B cell (primary cell): ENCODE measurements at regions not wholly inside any gene's neighbourhood (a gene's known extent, or its start where the extent isn't known, plus 50 kb on each side); places are given as distances from the start of the nearest gene placed in this dataset.

Source experiments
- ATAC-seq: fragments of 200-7000 bp; cut with Tn5 transposase; one replicate; pipeline ENCODE4 v1.10.0; 2021; ENCODE audit warnings: low read depth, mild to moderate bottlenecking, moderate number of reproducible peaks, moderate library complexity
- CTCF ChIA-PET: fragments of 350-600 bp; sonication (Branson Sonifier 250); formaldehyde crosslinking; loops from one replicate; lab custom pipeline; 2021; ENCODE audit warnings: antibody characterized with exemption, inconsistent platforms; lab: Charles Lee
- POLR2A ChIA-PET: fragments of 350-600 bp; sonication (Branson Sonifier 250); formaldehyde crosslinking; loops from one replicate; lab custom pipeline; 2021; ENCODE audit warnings: antibody characterized with exemption; lab: Charles Lee
- DNase-seq: peaks from one replicate; pipeline ENCODE4 v3.0.0; 2013
- H2AFZ ChIP-seq: 2 replicates; pipeline ENCODE4 v1.6.1; 2012; ENCODE audit warnings: mild to moderate bottlenecking, low read depth, low read length; ENCODE audit not compliant: insufficient read depth, poor library complexity, severe bottlenecking
- H3K27ac ChIP-seq, 2 donors: 1 replicate in 1 of 2; 2 replicates in 1 of 2; pipeline ENCODE4 v1.5.1; 2012 to 2013; ENCODE audit warnings: low read length in 2 of 2, mild to moderate bottlenecking in 2 of 2, moderate library complexity in 1 of 2
- H3K27me3 ChIP-seq, 4 experiments: fragments of 200-600 bp in 1 of 4; sonication (generic) in 1 of 4; replicated peaks in 1 of 4; 1 replicate in 2 of 4; 2 replicates in 2 of 4; pipeline versions ENCODE4 v1.6.1 to v1.7.0; 2013 to 2016; ENCODE audit warnings: low read length in 3 of 4, mild to moderate bottlenecking in 2 of 4, mixed read lengths in 1 of 4, moderate library complexity in 1 of 4; ENCODE audit not compliant: insufficient read depth in 4 of 4, control insufficient read depth in 3 of 4; ENCODE audit errors: control extremely low read depth in 1 of 4
- H3K36me3 ChIP-seq, 2 experiments: replicated peaks in 1 of 2; 1 replicate in 1 of 2; 2 replicates in 1 of 2; pipeline versions ENCODE4 v1.6.1 to v1.7.1; 2013; ENCODE audit warnings: low read length in 1 of 2; ENCODE audit not compliant: insufficient read depth in 2 of 2, control insufficient read depth in 1 of 2; ENCODE audit errors: control extremely low read depth in 1 of 2, extremely low read depth in 1 of 2
- H3K4me1 ChIP-seq, 2 donors: fragments of 200-600 bp in 1 of 2; sonication (generic) in 1 of 2; 1 replicate in 1 of 2; 2 replicates in 1 of 2; pipeline versions ENCODE4 v1.5.1 to v1.6.1; 2013 to 2017; ENCODE audit warnings: low read length in 2 of 2; ENCODE audit not compliant: control insufficient read depth in 2 of 2, insufficient read depth in 2 of 2
- H3K4me2 ChIP-seq: replicated peaks from 2 replicates; pipeline ENCODE3; 2012; ENCODE audit warnings: mild to moderate bottlenecking, low read depth, low read length; ENCODE audit not compliant: poor library complexity, severe bottlenecking
- H3K4me3 ChIP-seq, 5 experiments: fragments of 200-600 bp in 1 of 5; sonication (generic) in 1 of 5; 1 replicate in 3 of 5; 2 replicates in 2 of 5; pipeline versions ENCODE4 v1.5.1 to v1.7.0; 2011 to 2016; ENCODE audit warnings: low read length in 4 of 5, mild to moderate bottlenecking in 4 of 5, low read depth in 2 of 5, control low read depth in 1 of 5, moderate library complexity in 1 of 5; ENCODE audit not compliant: insufficient read depth in 1 of 5; ENCODE audit errors: control extremely low read depth in 1 of 5, extremely low read depth in 1 of 5
- H3K79me2 ChIP-seq: fragments of 200-600 bp; sonication (generic); one replicate; pipeline ENCODE4 v1.6.0; 2016; ENCODE audit warnings: low read length; ENCODE audit not compliant: control insufficient read depth, insufficient read depth
- H3K9ac ChIP-seq: fragments of 200-600 bp; sonication (generic); 2 replicates; pipeline ENCODE4 v1.6.1; 2017; ENCODE audit warnings: mild to moderate bottlenecking, low read length, moderate library complexity
- H3K9me3 ChIP-seq, 3 donors: one replicate each; pipeline versions ENCODE4 v1.6.1 to v1.7.1; 2013; ENCODE audit warnings: low read length in 2 of 3; ENCODE audit not compliant: control insufficient read depth in 2 of 3, insufficient read depth in 1 of 3; ENCODE audit errors: control extremely low read depth in 1 of 3
- H4K20me1 ChIP-seq: 2 replicates; pipeline ENCODE4 v1.6.0; 2012; ENCODE audit warnings: mild to moderate bottlenecking, low read length; ENCODE audit not compliant: insufficient read depth, control insufficient read depth, poor library complexity, severe bottlenecking
- H3K27ac Mint-ChIP-seq: one replicate; pipeline ENCODE4 v1.8.0; 2021; ENCODE audit warnings: mixed read lengths
- H3K27me3 Mint-ChIP-seq: one replicate; pipeline ENCODE4 v1.8.0; 2021; ENCODE audit warnings: mixed read lengths
- H3K4me1 Mint-ChIP-seq: one replicate; pipeline ENCODE4 v1.8.0; 2021; ENCODE audit warnings: mixed read lengths
- H3K4me3 Mint-ChIP-seq: one replicate; pipeline ENCODE4 v1.8.0; 2021; ENCODE audit warnings: mixed read lengths
- H3K9me3 Mint-ChIP-seq: one replicate; pipeline ENCODE4 v1.8.0; 2022; ENCODE audit warnings: mixed read lengths; ENCODE audit not compliant: insufficient read depth
- CTCF ChIP-seq: fragments of 200-600 bp; IDR thresholded peaks from one replicate; pipeline ENCODE4 v1.8.0; 2022; ENCODE audit warnings: antibody characterized with exemption, mild to moderate bottlenecking
- EZH2 ChIP-seq: IDR thresholded peaks from 2 replicates; pipeline ENCODE4 v1.6.1; 2012; ENCODE audit warnings: borderline replicate concordance, low read depth, mild to moderate bottlenecking, moderate library complexity, low read length; ENCODE audit not compliant: insufficient read depth, poor library complexity, severe bottlenecking
- intact Hi-C: fragments of 100-400 bp; cut with micrococcal nuclease; formaldehyde crosslinking; loops from one replicate; pipeline ENCODE4 v1.10.0; 2022

DNA sequence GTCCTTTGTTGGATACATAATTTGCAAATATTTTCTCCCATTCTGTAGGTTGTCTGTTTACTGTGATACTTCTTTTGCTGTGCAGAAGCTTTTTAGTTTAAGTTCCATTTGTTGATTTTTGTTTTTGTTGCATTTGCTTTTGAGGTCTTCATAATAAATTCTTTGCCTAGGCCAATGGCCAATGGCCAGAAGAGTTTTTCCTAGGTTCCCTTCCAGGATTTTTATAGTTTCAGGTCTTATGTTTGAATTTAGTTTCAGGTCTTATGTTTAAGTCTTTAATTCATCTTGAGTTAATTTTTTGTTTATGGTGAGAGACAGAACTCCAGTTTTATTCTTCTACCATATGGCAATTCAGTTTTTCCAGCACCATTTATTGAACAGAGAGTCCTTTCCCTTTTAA is 90.1 kb upstream of the GOT2 start:
- ChIA-PET CTCF (no interaction called here), POLR2A (no interaction called here)
- H3K9me3 ChIP-seq = no peaks in the 10 kb centered on the region
- no peaks in the 10 kb centered on the region for H3K79me2 ChIP-seq
- no peak overlapping the region for H3K4me3 ChIP-seq
- TF ChIP-seq CTCF = no peak
- no peak for TF ChIP-seq EZH2
- no peaks in the 10 kb centered on the region for H3K27me3 ChIP-seq
- H3K36me3 ChIP-seq = no peaks in the 10 kb centered on the region
- no peak overlapping the region for H3K9ac ChIP-seq
- H4K20me1 ChIP-seq = no peaks in the 10 kb centered on the region
- no peak overlapping the region for H3K27ac ChIP-seq
- no peaks in the 10 kb centered on the region for H3K4me1 Mint-ChIP-seq
- H3K9me3 Mint-ChIP-seq = no peaks in the 10 kb centered on the region
- H3K4me2 ChIP-seq = no peak overlapping the region
- no peaks in the 10 kb centered on the region for H3K4me1 ChIP-seq
- no peak overlapping the region for H2AFZ ChIP-seq
- H3K4me3 Mint-ChIP-seq = no peak overlapping the region
- no peak overlapping the region for H3K27ac Mint-ChIP-seq
- no peak for ATAC-seq
- H3K27me3 Mint-ChIP-seq = no peaks in the 10 kb centered on the region
- DNase-seq = no peak
- intact Hi-C loops = no loop called here

- H3K36me3 ChIP-seq = no peaks in the 10 kb centered on the region
- H3K4me2 ChIP-seq = no peak overlapping the region
- intact Hi-C loops = no loop called here
- no peaks in the 10 kb centered on the region for H4K20me1 ChIP-seq
- ATAC-seq (no peak), DNase-seq (no peak)
- H3K9ac ChIP-seq = no peak overlapping the region
- H2AFZ ChIP-seq = no peak overlapping the region
- H3K27me3 ChIP-seq = no peaks in the 10 kb centered on the region
- H3K9me3 ChIP-seq = no peaks in the 10 kb centered on the region
- H3K27ac Mint-ChIP-seq = no peak overlapping the region
- CTCF ChIA-PET = no interaction called here
- no peak overlapping the region for H3K4me3 Mint-ChIP-seq
- no peaks in the 10 kb centered on the region for H3K4me1 Mint-ChIP-seq
- no peak overlapping the region for H3K4me3 ChIP-seq
- POLR2A ChIA-PET = no interaction called here
- no peaks in the 10 kb centered on the region for H3K27me3 Mint-ChIP-seq
- no peaks in the 10 kb centered on the region for H3K9me3 Mint-ChIP-seq
- no peaks in the 10 kb centered on the region for H3K79me2 ChIP-seq
- no peak for TF ChIP-seq CTCF
- no peak for TF ChIP-seq EZH2
- no peak overlapping the region for H3K27ac ChIP-seq
- H3K4me1 ChIP-seq = no peaks in the 10 kb centered on the region
These were observed 87.8 kb upstream of the GOT2 start for GRCh38 chr16:58821886-58822285.
